T-helper 9 cell (primary cell): ENCODE measurements at regions not wholly inside any gene's neighbourhood (a gene's known extent, or its start where the extent isn't known, plus 50 kb on each side); places are given as distances from the start of the nearest gene placed in this dataset.

Experiments
- DNase-seq: peaks from one replicate; pipeline ENCODE4 v3.0.0-alpha.2; 2020

DNA sequence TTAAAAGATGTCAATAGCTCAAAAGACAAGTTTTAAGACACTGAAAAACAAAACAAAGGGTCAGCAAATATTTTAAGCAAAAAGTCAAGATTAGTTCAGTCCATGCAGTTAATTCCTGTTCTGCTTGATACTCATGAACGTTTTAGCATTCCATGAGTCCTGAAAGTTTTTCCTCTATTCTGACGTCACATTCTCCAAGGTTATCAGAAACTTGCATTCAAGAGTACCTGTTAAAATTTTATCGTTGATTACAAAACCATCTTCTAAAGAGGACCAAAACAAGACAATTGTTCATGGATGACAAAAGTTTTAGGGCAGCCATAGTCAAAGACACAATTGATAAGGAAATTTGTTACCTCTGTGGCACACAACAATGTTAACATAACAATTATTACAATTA lies 52.5 kb upstream of the VOPP1 start:
- no peak for DNase-seq

- no peak for DNase-seq
Measured at GRCh38 chr7:55623617-55624016, 51.3 kb upstream of the VOPP1 start.

DNA sequence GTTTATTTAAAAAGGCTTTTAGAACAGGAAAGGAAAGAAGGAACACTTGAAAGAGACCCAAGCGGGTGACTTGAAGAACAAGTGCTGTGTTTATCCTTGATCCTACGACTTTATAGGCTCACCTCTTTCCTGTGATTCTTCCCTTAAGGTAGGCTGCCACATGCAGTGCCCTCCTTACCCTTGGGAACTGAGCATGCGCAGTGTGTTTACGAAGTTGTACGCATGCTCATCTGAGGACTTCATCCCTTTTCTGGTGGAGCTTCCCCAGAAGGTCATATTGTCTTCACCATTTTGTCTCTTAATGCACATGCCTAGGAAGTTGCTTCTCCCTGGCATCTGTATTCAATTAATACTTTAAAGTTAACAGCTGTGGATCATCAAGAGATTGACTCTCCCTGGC lies 49.9 kb upstream of the VOPP1 start:
- no peak for DNase-seq
